CD4-positive, alpha-beta T cell (primary cell): ENCODE measurements at regions not wholly inside any gene's neighbourhood (a gene's known extent, or its start where the extent isn't known, plus 50 kb on each side); places are given as distances from the start of the nearest gene placed in this dataset.

Source experiments
- ATAC-seq: fragments of 200-7000 bp; cut with Tn5 transposase; one replicate; pipeline ENCODE4 v1.10.0; 2022; ENCODE audit warnings: mild to moderate bottlenecking; ENCODE audit not compliant: poor library complexity
- CTCF ChIA-PET: fragments of 350-600 bp; sonication (Branson Sonifier 250); formaldehyde crosslinking; loops from one replicate; lab custom pipeline; 2021; ENCODE audit warnings: antibody characterized with exemption, inconsistent platforms; lab: Charles Lee
- POLR2A ChIA-PET: fragments of 350-600 bp; sonication (Branson Sonifier 250); formaldehyde crosslinking; loops from one replicate; lab custom pipeline; 2021; ENCODE audit warnings: antibody characterized with exemption, inconsistent platforms; lab: Charles Lee
- DNase-seq, 14 experiments: peaks; one replicate each; pipeline ENCODE4 v3.0.0-alpha.2; 2013 to 2020; ENCODE audit warnings: mixed read lengths in 2 of 14
- H3K27ac ChIP-seq, 2 donors: one replicate each; pipeline versions ENCODE4 v1.5.1 to v1.7.0; 2013; ENCODE audit warnings: low read length in 2 of 2, low read depth in 1 of 2, mild to moderate bottlenecking in 1 of 2
- H3K27me3 ChIP-seq, 2 experiments: 1 replicate in 1 of 2; 2 replicates in 1 of 2; pipeline versions ENCODE4 v1.6.1 to v1.7.0; 2013; ENCODE audit warnings: low read length in 2 of 2, control low read depth in 1 of 2, mild to moderate bottlenecking in 1 of 2, moderate library complexity in 1 of 2; ENCODE audit not compliant: insufficient read depth in 2 of 2, control insufficient read depth in 1 of 2
- H3K36me3 ChIP-seq: one replicate; pipeline ENCODE4 v1.6.1; 2013; ENCODE audit warnings: low read length, control low read depth; ENCODE audit not compliant: insufficient read depth
- H3K4me1 ChIP-seq: one replicate; pipeline ENCODE4 v1.6.1; 2013; ENCODE audit warnings: low read length, control low read depth; ENCODE audit not compliant: insufficient read depth
- H3K4me3 ChIP-seq: one replicate; pipeline ENCODE4 v1.5.1; 2013; ENCODE audit warnings: mild to moderate bottlenecking, low read length, moderate library complexity
- H3K9me3 ChIP-seq, 2 experiments: 1 replicate in 1 of 2; 2 replicates in 1 of 2; pipeline versions ENCODE4 v1.6.1 to v1.7.0; 2013; ENCODE audit warnings: low read length in 2 of 2, mild to moderate bottlenecking in 2 of 2, control low read depth in 1 of 2, moderate library complexity in 1 of 2; ENCODE audit not compliant: control insufficient read depth in 1 of 2, insufficient read depth in 1 of 2
- H3K27ac Mint-ChIP-seq: one replicate; pipeline ENCODE4 v1.8.0; 2020; ENCODE audit warnings: mixed read lengths
- H3K27me3 Mint-ChIP-seq: one replicate; pipeline ENCODE4 v1.8.0; 2021; ENCODE audit warnings: mixed read lengths
- H3K36me3 Mint-ChIP-seq: one replicate; pipeline ENCODE4 v1.8.0; 2021; ENCODE audit warnings: low read depth, mixed read lengths
- H3K4me1 Mint-ChIP-seq: one replicate; pipeline ENCODE4 v1.8.0; 2021; ENCODE audit warnings: low read depth, mixed read lengths
- H3K4me3 Mint-ChIP-seq: one replicate; pipeline ENCODE4 v1.8.0; 2020; ENCODE audit warnings: mild to moderate bottlenecking, mixed read lengths
- H3K9me3 Mint-ChIP-seq: one replicate; pipeline ENCODE4 v1.8.0; 2020; ENCODE audit warnings: mixed read lengths
- intact Hi-C, 2 experiments: fragments of 100-400 bp; cut with DNase I in 1 of 2; cut with micrococcal nuclease in 1 of 2; formaldehyde crosslinking; loops; one replicate each; pipeline versions ENCODE4 v1.15.1 to v1.9.0; 2023 to 2025; cut with DNase I, micrococcal nuclease
- TF ChIP-seq, protein P1 (sequence below): fragments of 200-600 bp; IDR thresholded peaks from one replicate; pipeline ENCODE4 v1.8.0; 2022; ENCODE audit warnings: antibody characterized with exemption, mild to moderate bottlenecking

DNA sequence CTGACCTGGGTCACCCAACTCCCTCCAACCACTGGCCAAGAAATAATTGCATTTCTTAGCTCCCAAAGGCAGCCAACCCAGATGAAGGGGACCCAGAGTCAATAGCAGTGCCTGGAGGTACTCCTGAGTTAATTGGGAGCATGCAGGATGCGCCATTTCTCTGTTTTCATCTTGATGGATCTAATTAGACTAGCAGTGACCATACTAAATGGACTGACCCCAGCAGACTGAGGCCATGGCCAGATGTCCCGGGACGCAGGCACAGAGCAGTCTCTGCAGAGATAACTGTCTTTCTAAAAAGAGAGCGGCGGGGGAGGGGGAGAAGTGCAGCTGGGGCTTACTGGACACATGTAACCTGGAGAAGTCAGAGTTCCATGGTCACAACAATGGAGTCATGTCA, 53.2 kb upstream of the CMKLR1 start:
- peaks cover 3% of the 10 kb centered on the region in 2 experiments for H3K9me3 ChIP-seq
- H3K9me3 Mint-ChIP-seq = peaks cover 4% of the 10 kb centered on the region
- CTCF ChIA-PET = no interaction called here
- H3K4me1 Mint-ChIP-seq = no peaks in the 10 kb centered on the region
- H3K27ac Mint-ChIP-seq = no peak overlapping the region
- no peaks in the 10 kb centered on the region for H3K36me3 Mint-ChIP-seq
- no peaks in the 10 kb centered on the region for H3K27me3 ChIP-seq
- TF ChIP-seq, protein P1, sequence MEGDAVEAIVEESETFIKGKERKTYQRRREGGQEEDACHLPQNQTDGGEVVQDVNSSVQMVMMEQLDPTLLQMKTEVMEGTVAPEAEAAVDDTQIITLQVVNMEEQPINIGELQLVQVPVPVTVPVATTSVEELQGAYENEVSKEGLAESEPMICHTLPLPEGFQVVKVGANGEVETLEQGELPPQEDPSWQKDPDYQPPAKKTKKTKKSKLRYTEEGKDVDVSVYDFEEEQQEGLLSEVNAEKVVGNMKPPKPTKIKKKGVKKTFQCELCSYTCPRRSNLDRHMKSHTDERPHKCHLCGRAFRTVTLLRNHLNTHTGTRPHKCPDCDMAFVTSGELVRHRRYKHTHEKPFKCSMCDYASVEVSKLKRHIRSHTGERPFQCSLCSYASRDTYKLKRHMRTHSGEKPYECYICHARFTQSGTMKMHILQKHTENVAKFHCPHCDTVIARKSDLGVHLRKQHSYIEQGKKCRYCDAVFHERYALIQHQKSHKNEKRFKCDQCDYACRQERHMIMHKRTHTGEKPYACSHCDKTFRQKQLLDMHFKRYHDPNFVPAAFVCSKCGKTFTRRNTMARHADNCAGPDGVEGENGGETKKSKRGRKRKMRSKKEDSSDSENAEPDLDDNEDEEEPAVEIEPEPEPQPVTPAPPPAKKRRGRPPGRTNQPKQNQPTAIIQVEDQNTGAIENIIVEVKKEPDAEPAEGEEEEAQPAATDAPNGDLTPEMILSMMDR = no peak
- H3K27ac ChIP-seq = no peak overlapping the region
- ATAC-seq (no peak), DNase-seq (no peak)
- no peaks in the 10 kb centered on the region for H3K4me1 ChIP-seq
- no peak overlapping the region for H3K4me3 Mint-ChIP-seq
- no peak overlapping the region for H3K4me3 ChIP-seq
- intact Hi-C loops = no loop called here
- peaks cover 34% of the 10 kb centered on the region for H3K27me3 Mint-ChIP-seq
- H3K36me3 ChIP-seq = no peaks in the 10 kb centered on the region
- POLR2A ChIA-PET = no interaction called here

DNA sequence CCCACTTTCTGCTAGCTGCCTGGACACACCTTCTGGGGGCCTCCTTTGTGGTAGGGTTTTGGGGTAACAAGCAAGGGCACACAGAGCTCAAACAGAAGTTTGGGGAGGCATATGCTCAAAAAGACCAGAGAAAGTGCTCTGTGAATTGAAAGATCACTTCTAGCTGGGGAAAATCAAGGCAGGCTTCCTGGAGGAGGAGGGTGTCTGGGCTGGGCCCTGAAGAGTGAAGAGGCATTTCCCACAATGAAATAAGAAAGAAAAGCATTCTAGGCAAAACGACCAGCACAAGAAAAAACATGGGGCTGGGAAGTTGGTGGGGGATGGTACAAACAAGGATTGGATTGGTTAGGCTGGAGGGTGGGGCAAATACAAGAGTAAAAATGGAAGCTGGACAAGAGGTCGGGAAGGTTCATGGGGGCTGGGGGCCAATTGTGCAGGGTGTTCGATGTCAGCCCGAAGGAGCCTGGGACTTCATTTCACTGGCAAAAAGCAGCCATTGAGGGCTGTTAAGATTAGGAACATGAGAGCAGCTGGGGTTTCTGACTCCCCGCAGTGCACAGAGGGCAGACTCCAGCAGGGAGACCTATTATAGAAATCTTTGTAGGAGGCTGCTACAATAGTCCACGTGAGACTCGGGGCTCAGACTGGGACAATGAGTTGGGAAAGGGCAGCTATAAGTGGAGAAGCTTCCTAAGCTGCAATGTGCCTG, 51.5 kb upstream of the CMKLR1 start:
- no peaks in the 10 kb centered on the region for H3K4me1 Mint-ChIP-seq
- peaks cover 0 to 3% of the 10 kb centered on the region in 2 experiments for H3K9me3 ChIP-seq
- ATAC-seq (no peak), DNase-seq (no peak)
- H3K36me3 Mint-ChIP-seq = no peaks in the 10 kb centered on the region
- CTCF ChIA-PET = no interaction called here
- H3K27ac ChIP-seq = no peak overlapping the region
- peaks cover 32% of the 10 kb centered on the region for H3K27me3 Mint-ChIP-seq
- H3K36me3 ChIP-seq = no peaks in the 10 kb centered on the region
- no peaks in the 10 kb centered on the region for H3K27me3 ChIP-seq
- POLR2A ChIA-PET = no interaction called here
- TF ChIP-seq, protein P1 = no peak
- intact Hi-C loops = no loop called here
- H3K4me1 ChIP-seq = no peaks in the 10 kb centered on the region
- no peak overlapping the region for H3K27ac Mint-ChIP-seq
- H3K4me3 ChIP-seq = no peak overlapping the region
- no peak overlapping the region for H3K4me3 Mint-ChIP-seq
- H3K9me3 Mint-ChIP-seq = no peaks in the 10 kb centered on the region

DNA sequence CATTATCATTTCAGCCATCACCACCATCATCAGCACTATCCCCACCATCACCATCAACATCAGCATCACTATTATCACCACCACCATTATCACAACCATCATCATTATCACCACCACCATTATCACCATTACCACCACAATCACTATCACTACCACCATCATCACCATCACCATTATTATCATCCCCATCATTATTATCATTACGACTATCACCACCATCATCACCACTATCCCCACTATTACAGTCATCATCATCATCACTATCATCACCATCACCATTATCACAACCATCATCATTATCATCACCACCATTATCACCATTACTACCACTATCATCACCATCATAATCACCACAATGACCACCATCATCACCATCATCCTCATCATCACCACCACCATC, 50.4 kb upstream of the CMKLR1 start:
- Mint-ChIP-seq H3K27ac (no peak overlapping the region), H3K27me3 (peaks cover 35% of the 10 kb centered on the region)
- peaks cover 0 to 3% of the 10 kb centered on the region in 2 experiments for H3K9me3 ChIP-seq

More for the DNA sequence above, 50.4 kb upstream of the CMKLR1 start:
- H3K4me1 ChIP-seq = no peaks in the 10 kb centered on the region
- CTCF ChIA-PET = no interaction called here
- intact Hi-C loops = no loop called here
- TF ChIP-seq, protein P1 = no peak
- Mint-ChIP-seq H3K36me3 (no peaks in the 10 kb centered on the region), H3K4me3 (no peak overlapping the region), H3K9me3 (peaks cover 4% of the 10 kb centered on the region), H3K4me1 (no peaks in the 10 kb centered on the region)
- no peak overlapping the region for H3K27ac ChIP-seq
- ATAC-seq (no peak), DNase-seq (no peak)
- no peak overlapping the region for H3K4me3 ChIP-seq
- POLR2A ChIA-PET = no interaction called here
- no peaks in the 10 kb centered on the region for H3K36me3 ChIP-seq
- H3K27me3 ChIP-seq = no peaks in the 10 kb centered on the region
